GM12878 (cell line): ENCODE measurements at regions not wholly inside any gene's neighbourhood (a gene's known extent, or its start where the extent isn't known, plus 50 kb on each side); places are given as distances from the start of the nearest gene placed in this dataset.

Experiments used
- BMI1 ChIP-seq: fragments of 450-650 bp; IDR thresholded peaks from 2 replicates; pipeline ENCODE4 v1.6.1; 2016; ENCODE audit warnings: mild to moderate bottlenecking, moderate library complexity, borderline replicate concordance
- CTCF ChIP-seq, 3 experiments: IDR thresholded peaks in 2 of 3; conservative IDR thresholded peaks in 1 of 3; 2 replicates each; pipeline ENCODE4 v1.5.1; 2011; ENCODE audit warnings: low read depth in 3 of 3, low read length in 3 of 3, mild to moderate bottlenecking in 3 of 3, control low read depth in 2 of 3, moderate library complexity in 2 of 3, inconsistent platforms in 1 of 3, mixed read lengths in 1 of 3; ENCODE audit not compliant: control insufficient read depth in 2 of 3, insufficient read depth in 1 of 3; ENCODE audit errors: extremely low read depth in 1 of 3
- EGR1 ChIP-seq, 2 experiments: IDR thresholded peaks; 1 replicate in 1 of 2; 2 replicates in 1 of 2; pipeline ENCODE4 v1.6.1; 2011 to 2012; ENCODE audit warnings: low read depth in 2 of 2, low read length in 2 of 2, borderline replicate concordance in 1 of 2, mild to moderate bottlenecking in 1 of 2, moderate library complexity in 1 of 2
- EZH2 ChIP-seq: IDR thresholded peaks from 2 replicates; pipeline ENCODE4 v1.6.1; 2012; ENCODE audit warnings: low read depth, mild to moderate bottlenecking, control low read depth, inconsistent platforms, low read length, borderline replicate concordance; ENCODE audit not compliant: control insufficient read depth
- GABPA ChIP-seq: IDR thresholded peaks from 2 replicates; pipeline ENCODE4 v1.6.1; 2014; ENCODE audit warnings: antibody characterized with exemption, low read depth, mild to moderate bottlenecking, inconsistent platforms
- JUNB ChIP-seq: IDR thresholded peaks from 2 replicates; pipeline ENCODE4 v1.6.1; 2016; ENCODE audit warnings: antibody characterized with exemption, mild to moderate bottlenecking
- MAX ChIP-seq: IDR thresholded peaks from 2 replicates; pipeline ENCODE4 v1.6.1; 2012; ENCODE audit warnings: low read depth, low read length, improper control_type of control experiment
- POLR2A ChIP-seq: IDR thresholded peaks from 2 replicates; pipeline ENCODE4 v1.6.1; 2011; ENCODE audit warnings: low read depth, mild to moderate bottlenecking, low read length
- REST ChIP-seq: IDR thresholded peaks from 2 replicates; pipeline ENCODE4 v1.6.1; 2012; ENCODE audit warnings: mild to moderate bottlenecking, low read depth, low read length

- TF ChIP-seq JUNB (no peak), CTCF (IDR thresholded peaks at IDR 0.05 in 2 of 3, conservative IDR thresholded peaks at IDR 0.05 in 1 of 3; ENCODE audit: control insufficient read depth in 2 of 3, extremely low read depth in 1 of 3, insufficient read depth in 1 of 3, low read depth in 3 of 3, low read length in 3 of 3) (no peak), MAX (no peak), GABPA (no peak), EZH2 (no peak), REST (no peak), EGR1 (IDR thresholded peaks at IDR 0.05; ENCODE audit: borderline replicate concordance in 1 of 2, low read depth in 2 of 2, low read length in 2 of 2) (no peak), BMI1 (no peak), POLR2A (no peak)
Observed at GRCh38 chr11:87423161-87423560, 385.4 kb downstream of the TMEM135 start.
